ENCODE measurements at regions not wholly inside any gene's neighbourhood (a gene's known extent, or its start where the extent isn't known, plus 50 kb on each side); places are given as distances from the start of the nearest gene placed in this dataset.

DNA sequence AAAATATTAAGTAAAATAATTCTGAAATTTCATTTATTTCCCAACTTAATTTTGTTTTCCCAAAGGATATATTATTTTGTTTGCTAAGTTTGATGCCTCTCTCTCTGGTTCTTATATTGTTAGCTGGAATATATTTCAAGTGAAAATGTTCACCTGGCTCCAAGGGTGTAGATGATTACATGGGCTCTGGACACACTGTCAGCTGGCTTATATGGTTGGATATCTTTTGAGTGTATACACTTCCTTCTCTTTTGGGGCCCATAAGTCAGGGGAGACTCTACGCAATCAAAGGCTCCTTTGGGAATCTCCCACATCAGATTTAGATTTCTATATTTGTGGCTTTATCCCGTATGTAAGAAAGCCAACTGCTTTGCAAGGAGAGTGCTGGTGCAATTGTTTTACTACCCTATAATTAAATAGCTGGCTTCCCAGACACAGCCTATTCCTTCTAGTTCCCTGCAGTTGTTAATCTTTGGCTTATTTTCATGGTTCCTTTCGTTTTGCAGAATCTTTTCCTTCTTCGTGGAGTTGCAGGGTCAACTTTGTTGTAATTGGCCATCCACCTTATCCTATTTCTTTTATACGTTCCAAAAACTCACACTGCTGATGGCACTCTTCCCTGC is 225.7 kb downstream of the DPH6 start:
- Histone ChIP-seq H3K27ac (no peak overlapping the region), H3K4me1 (no peaks in the 10 kb centered on the region), H3K36me3 (no peaks in the 10 kb centered on the region), H3K9me3 (no peaks in the 10 kb centered on the region), H3K4me3 (no peak overlapping the region), H3K27me3 (no peaks in the 10 kb centered on the region)
- ATAC-seq (no peak), DNase-seq (no peak)
- intact Hi-C loops (cut with DNase I), result no loop called here
- TF ChIP-seq, protein P1, sequence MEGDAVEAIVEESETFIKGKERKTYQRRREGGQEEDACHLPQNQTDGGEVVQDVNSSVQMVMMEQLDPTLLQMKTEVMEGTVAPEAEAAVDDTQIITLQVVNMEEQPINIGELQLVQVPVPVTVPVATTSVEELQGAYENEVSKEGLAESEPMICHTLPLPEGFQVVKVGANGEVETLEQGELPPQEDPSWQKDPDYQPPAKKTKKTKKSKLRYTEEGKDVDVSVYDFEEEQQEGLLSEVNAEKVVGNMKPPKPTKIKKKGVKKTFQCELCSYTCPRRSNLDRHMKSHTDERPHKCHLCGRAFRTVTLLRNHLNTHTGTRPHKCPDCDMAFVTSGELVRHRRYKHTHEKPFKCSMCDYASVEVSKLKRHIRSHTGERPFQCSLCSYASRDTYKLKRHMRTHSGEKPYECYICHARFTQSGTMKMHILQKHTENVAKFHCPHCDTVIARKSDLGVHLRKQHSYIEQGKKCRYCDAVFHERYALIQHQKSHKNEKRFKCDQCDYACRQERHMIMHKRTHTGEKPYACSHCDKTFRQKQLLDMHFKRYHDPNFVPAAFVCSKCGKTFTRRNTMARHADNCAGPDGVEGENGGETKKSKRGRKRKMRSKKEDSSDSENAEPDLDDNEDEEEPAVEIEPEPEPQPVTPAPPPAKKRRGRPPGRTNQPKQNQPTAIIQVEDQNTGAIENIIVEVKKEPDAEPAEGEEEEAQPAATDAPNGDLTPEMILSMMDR (IDR thresholded peaks at IDR 0.05), result no peak

DNA sequence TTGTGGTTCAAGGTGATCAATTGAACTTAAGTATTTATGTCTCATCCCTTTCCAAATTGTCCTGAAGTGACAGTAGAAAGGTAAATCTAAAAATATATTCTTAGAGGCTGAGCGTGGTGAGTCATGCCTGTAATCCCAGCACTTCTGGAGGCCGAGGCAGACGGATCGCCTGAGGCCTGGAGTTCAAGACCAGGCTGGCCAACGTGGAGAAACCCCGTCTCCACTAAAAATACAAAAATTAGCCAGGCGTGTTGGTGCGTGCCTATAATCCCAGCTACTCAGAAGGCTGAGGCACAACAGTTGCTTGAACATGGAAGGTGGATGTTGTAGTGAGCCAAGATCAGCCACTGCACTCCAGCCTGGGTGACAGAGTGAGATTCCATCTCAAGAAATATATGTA is 226.6 kb downstream of the DPH6 start:
- no peak for ATAC-seq
- Histone ChIP-seq H3K27ac (no peak overlapping the region), H3K4me3 (no peak overlapping the region), H3K4me1 (no peaks in the 10 kb centered on the region), H3K36me3 (no peaks in the 10 kb centered on the region), H3K9me3 (no peaks in the 10 kb centered on the region), H3K27me3 (no peaks in the 10 kb centered on the region)
- TF ChIP-seq, protein P1 (IDR thresholded peaks at IDR 0.05), result no peak
- intact Hi-C loops (cut with DNase I), result no loop called here
- no peak for DNase-seq

DNA sequence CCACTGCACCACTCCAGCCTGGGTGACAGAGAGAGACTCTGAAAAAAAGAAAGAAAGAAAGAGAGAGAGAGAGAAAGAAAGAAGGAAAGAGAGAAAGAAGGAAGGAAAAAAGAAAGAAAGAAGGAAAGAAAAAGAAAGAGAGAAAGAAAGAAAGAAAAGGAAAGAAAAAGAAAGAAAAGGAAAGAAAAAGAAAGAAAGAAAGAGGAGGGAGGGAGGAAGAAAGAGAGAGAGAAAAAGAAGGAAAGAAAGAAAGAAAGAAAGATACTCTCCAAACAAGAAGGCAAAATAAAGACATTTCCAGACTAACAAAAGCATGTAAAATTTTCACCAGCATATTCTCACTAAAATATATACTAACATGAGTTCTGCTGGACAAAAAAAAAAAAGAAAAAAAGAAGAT is 228.7 kb downstream of the DPH6 start:
- ATAC-seq, result no peak
- Histone ChIP-seq H3K27me3 (no peaks in the 10 kb centered on the region), H3K4me1 (no peaks in the 10 kb centered on the region), H3K9me3 (no peaks in the 10 kb centered on the region), H3K36me3 (no peaks in the 10 kb centered on the region), H3K4me3 (no peak overlapping the region), H3K27ac (no peak overlapping the region)
- DNase-seq, result no peak
- intact Hi-C loops (cut with DNase I), result no loop called here
- TF ChIP-seq, protein P1 (IDR thresholded peaks at IDR 0.05), result no peak

DNA sequence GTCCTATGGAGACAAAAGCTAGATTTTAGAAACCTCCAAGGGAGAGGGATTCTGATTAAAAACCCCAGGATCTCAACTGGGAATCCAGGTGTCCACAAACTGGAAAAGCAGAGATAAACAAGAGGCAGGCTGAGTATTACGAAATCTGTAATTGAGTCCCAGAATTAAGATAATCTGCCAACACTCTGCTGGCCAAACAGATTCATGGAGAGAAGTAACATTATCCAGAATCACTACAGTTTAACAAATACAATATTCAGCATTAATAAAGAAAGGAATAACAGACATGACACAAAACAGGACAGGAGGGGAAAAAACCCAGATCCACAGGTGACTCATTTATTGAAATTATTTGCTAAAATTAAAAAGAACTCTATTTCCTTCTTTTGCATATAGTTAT is 227.2 kb upstream of the NANOGP8 start:
- no peaks in the 10 kb centered on the region for H3K36me3 ChIP-seq
- intact Hi-C loops (cut with DNase I), result no loop called here
- TF ChIP-seq, protein P1 (IDR thresholded peaks at IDR 0.05), result no peak
- H3K27me3 ChIP-seq, result no peaks in the 10 kb centered on the region
- no peak for ATAC-seq
- no peak for DNase-seq
- H3K27ac ChIP-seq, result no peak overlapping the region
- H3K4me3 ChIP-seq, result no peak overlapping the region
- no peaks in the 10 kb centered on the region for H3K9me3 ChIP-seq
- peaks cover 2 to 9% of the 10 kb centered on the region in 2 donors for H3K4me1 ChIP-seq

DNA sequence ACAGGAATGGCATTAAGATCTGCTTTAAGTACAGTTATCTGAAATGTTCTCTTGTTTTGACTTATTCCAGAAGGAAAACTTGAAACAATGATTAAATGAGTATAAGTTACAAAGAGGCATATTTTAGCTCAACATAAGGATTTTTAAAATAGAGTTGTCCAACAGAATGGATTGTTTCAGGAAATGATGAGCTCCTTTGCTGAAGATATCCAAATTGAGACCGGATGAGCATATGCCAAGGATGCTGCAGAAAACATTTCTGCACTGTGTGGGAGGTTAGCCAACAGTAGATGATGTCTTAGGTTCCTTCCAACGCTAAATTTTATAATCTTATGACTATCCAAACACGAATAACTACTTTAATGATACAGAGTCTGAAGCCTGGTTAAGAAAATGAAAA is 226.5 kb upstream of the NANOGP8 start:
- TF ChIP-seq, protein P1 (IDR thresholded peaks at IDR 0.05), result no peak
- Histone ChIP-seq H3K9me3 (no peaks in the 10 kb centered on the region), H3K4me3 (no peak overlapping the region), H3K4me1 (peaks cover 7 to 9% of the 10 kb centered on the region in 2 donors), H3K36me3 (no peaks in the 10 kb centered on the region), H3K27ac (no peak overlapping the region), H3K27me3 (no peaks in the 10 kb centered on the region)
- no peak for ATAC-seq
- intact Hi-C loops (cut with DNase I), result no loop called here
- DNase-seq, result no peak

Measured in left lung (tissue), 4 donors.